Sigmoid colon (tissue), 4 donors: ENCODE measurements at regions not wholly inside any gene's neighbourhood (a gene's known extent, or its start where the extent isn't known, plus 50 kb on each side); places are given as distances from the start of the nearest gene placed in this dataset.

Experiments
- EP300 ChIP-seq, 4 donors: sonication (generic); formaldehyde crosslinking; IDR thresholded peaks; one replicate each; pipeline ENCODE4 v1.6.1; 2017; ENCODE audit warnings: antibody characterized with exemption in 4 of 4
- POLR2A ChIP-seq, 2 donors: fragments of 450-650 bp; IDR thresholded peaks; one replicate each; pipeline ENCODE4 v1.6.1; 2016; ENCODE audit warnings: antibody characterized with exemption in 2 of 2, mild to moderate bottlenecking in 2 of 2, moderate library complexity in 2 of 2
- POLR2AphosphoS5 ChIP-seq, 4 donors: sonication (generic); formaldehyde crosslinking; IDR thresholded peaks; one replicate each; pipeline ENCODE4 v1.6.1; 2017; ENCODE audit warnings: antibody characterized with exemption in 4 of 4
- TF ChIP-seq, protein P1 (sequence below), 4 experiments: fragments of 450-650 bp in 3 of 4; fragments of 200-600 bp in 1 of 4; IDR thresholded peaks; one replicate each; pipeline ENCODE4 v1.5.1; 2016 to 2019; ENCODE audit warnings: antibody characterized with exemption in 4 of 4, mild to moderate bottlenecking in 3 of 4, moderate library complexity in 2 of 4

DNA sequence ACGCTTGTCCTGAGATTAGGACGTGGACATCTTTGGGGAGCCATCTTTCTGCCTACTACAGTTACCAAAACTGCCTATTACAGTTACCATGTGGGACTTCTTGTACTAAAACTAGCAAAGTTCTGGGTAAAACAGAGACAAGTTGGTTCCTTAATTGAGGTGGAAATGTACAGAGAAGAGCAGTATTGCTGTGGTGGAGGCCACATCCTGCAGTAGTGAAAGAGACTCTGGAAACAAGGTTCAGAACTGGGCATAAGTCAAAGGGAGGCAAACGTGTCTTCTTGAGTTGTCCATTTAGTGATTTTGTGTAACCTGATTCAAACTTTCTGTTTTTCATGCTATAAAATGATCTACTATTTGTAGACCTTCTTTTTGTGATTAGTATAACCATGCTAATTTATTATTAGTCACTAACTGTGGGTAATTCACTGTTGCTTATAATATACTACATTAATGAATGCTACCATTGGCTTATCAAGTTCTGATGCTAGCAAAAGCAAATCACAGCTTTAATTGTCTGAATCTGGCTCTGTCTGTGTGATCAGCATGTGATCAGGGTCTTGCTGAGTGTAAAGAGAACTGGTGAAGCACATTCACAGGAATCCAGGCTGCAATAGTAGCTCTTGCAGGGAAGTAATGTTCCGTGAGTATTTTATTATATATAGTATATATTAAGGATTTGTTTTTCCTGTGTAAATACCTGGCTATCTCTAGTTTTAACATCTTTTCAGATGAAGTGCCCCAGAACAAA lies 207.9 kb upstream of the GAP43 start:
- TF ChIP-seq, protein P1, sequence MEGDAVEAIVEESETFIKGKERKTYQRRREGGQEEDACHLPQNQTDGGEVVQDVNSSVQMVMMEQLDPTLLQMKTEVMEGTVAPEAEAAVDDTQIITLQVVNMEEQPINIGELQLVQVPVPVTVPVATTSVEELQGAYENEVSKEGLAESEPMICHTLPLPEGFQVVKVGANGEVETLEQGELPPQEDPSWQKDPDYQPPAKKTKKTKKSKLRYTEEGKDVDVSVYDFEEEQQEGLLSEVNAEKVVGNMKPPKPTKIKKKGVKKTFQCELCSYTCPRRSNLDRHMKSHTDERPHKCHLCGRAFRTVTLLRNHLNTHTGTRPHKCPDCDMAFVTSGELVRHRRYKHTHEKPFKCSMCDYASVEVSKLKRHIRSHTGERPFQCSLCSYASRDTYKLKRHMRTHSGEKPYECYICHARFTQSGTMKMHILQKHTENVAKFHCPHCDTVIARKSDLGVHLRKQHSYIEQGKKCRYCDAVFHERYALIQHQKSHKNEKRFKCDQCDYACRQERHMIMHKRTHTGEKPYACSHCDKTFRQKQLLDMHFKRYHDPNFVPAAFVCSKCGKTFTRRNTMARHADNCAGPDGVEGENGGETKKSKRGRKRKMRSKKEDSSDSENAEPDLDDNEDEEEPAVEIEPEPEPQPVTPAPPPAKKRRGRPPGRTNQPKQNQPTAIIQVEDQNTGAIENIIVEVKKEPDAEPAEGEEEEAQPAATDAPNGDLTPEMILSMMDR (IDR thresholded peaks at IDR 0.05), result no peak
- TF ChIP-seq POLR2AphosphoS5 (IDR thresholded peaks at IDR 0.05) (no peak), EP300 (IDR thresholded peaks at IDR 0.05) (no peak), POLR2A (IDR thresholded peaks at IDR 0.05) (no peak)
